ENCODE measurements at regions not wholly inside any gene's neighbourhood (a gene's known extent, or its start where the extent isn't known, plus 50 kb on each side); places are given as distances from the start of the nearest gene placed in this dataset.
A peak's percentile ranks its signal among the peaks of the same experiment; 100 is the strongest.

- DNase-seq (ENCODE audit: extremely low read depth in 1 of 4, low spot score in 3 of 4): no peak
- in situ Hi-C loops (cut with MboI): no loop called here
- no peak overlapping the region for H3K4me2 ChIP-seq (ENCODE audit: insufficient read depth, low read length)
- H3K4me1 ChIP-seq (replicated peaks in 1 of 2; ENCODE audit: control insufficient read depth in 2 of 2, insufficient read depth in 2 of 2, low read length in 2 of 2): no peaks in the 10 kb centered on the region
- H3K9me1 ChIP-seq (ENCODE audit: control insufficient read depth, insufficient read depth, low read length): no peaks in the 10 kb centered on the region
- ChIA-PET CTCF (ENCODE audit: low intra/inter-chr PET ratio) (no interaction called here), POLR2A (no interaction called here)
- H3K27ac ChIP-seq (ENCODE audit: extremely low read depth, low read depth, low read length): no peak overlapping the region
- H3K9ac ChIP-seq (ENCODE audit: insufficient read depth in 1 of 2, low read depth in 2 of 2, low read length in 2 of 2): no peak overlapping the region
- H3K27me3 ChIP-seq (ENCODE audit: control insufficient read depth in 2 of 2, insufficient read depth in 2 of 2, low read length in 2 of 2): no peaks in the 10 kb centered on the region
- BruUV-seq (replicated peaks): no TSS peak
- H2AFZ ChIP-seq (ENCODE audit: low read depth, low read length): no peak overlapping the region
- WGBS (ENCODE audit: insufficient coverage, low coverage, missing lambda C conversion rate): 0% methylated on average over 2 of the region's 2 CpGs
- TF ChIP-seq ZNF324 (CRISPR knock-in tag; IDR thresholded peaks at IDR 0.05): no peak
- H3K79me2 ChIP-seq (ENCODE audit: control insufficient read depth, insufficient read depth, low read length): no peaks in the 10 kb centered on the region
- no peak for FAIRE-seq
- no peaks in the 10 kb centered on the region for H3K36me3 ChIP-seq (ENCODE audit: control insufficient read depth, insufficient read depth, low read length)
- no peaks in the 10 kb centered on the region for H3K9me3 ChIP-seq (replicated peaks; ENCODE audit: control insufficient read depth, insufficient read depth, low read depth, low read length)
- H4K20me1 ChIP-seq (replicated peaks; ENCODE audit: control insufficient read depth, insufficient read depth, low read length): no peaks in the 10 kb centered on the region
- intact Hi-C loops (cut with micrococcal nuclease): no loop called here
- no peak for ATAC-seq
- no peak overlapping the region for H3K4me3 ChIP-seq
These were observed 282.4 kb upstream of the HSF2 start for GRCh38 chr6:122116835-122117627.

- WGBS (ENCODE audit: insufficient coverage, low coverage, missing lambda C conversion rate): 0% methylated on average over 1 of the region's 1 CpG
- intact Hi-C loops (cut with micrococcal nuclease): no loop called here
- CTCF ChIA-PET (ENCODE audit: low intra/inter-chr PET ratio): no interaction called here
These were observed 280.4 kb upstream of the HSF2 start for GRCh38 chr6:122118945-122119506.

More at GRCh38 chr6:122118945-122119506, 280.4 kb upstream of the HSF2 start:
- Histone ChIP-seq H3K9me1 (ENCODE audit: control insufficient read depth, insufficient read depth, low read length) (no peaks in the 10 kb centered on the region), H3K79me2 (ENCODE audit: control insufficient read depth, insufficient read depth, low read length) (no peaks in the 10 kb centered on the region), H3K4me1 (replicated peaks in 1 of 2; ENCODE audit: control insufficient read depth in 2 of 2, insufficient read depth in 2 of 2, low read length in 2 of 2) (no peaks in the 10 kb centered on the region), H3K9me3 (replicated peaks; ENCODE audit: control insufficient read depth, insufficient read depth, low read depth, low read length) (no peaks in the 10 kb centered on the region), H4K20me1 (replicated peaks; ENCODE audit: control insufficient read depth, insufficient read depth, low read length) (no peaks in the 10 kb centered on the region), H3K4me3 (no peak overlapping the region), H3K27me3 (ENCODE audit: control insufficient read depth in 2 of 2, insufficient read depth in 2 of 2, low read length in 2 of 2) (no peaks in the 10 kb centered on the region), H3K9ac (ENCODE audit: insufficient read depth in 1 of 2, low read depth in 2 of 2, low read length in 2 of 2) (no peak overlapping the region), H3K36me3 (ENCODE audit: control insufficient read depth, insufficient read depth, low read length) (no peaks in the 10 kb centered on the region), H2AFZ (ENCODE audit: low read depth, low read length) (no peak overlapping the region), H3K4me2 (ENCODE audit: insufficient read depth, low read length) (no peak overlapping the region), H3K27ac (ENCODE audit: extremely low read depth, low read depth, low read length) (no peak overlapping the region)
- in situ Hi-C loops (cut with MboI): no loop called here
- POLR2A ChIA-PET: no interaction called here
- TF ChIP-seq TAF1 (IDR thresholded peaks at IDR 0.05; ENCODE audit: control insufficient read depth, extremely low read depth, insufficient read depth, low read length, severe bottlenecking) (no peak), HOXB6 (CRISPR knock-in tag; IDR thresholded peaks at IDR 0.05; ENCODE audit: borderline replicate concordance) (no peak), U2AF1 (optimal IDR thresholded peaks at IDR 0.05; ENCODE audit: low read depth, low read length) (peak; percentile 52), VEZF1 (CRISPR knock-in tag; IDR thresholded peaks at IDR 0.05) (no peak), ZNF57 (CRISPR knock-in tag; IDR thresholded peaks at IDR 0.05) (no peak), ATF7 (IDR thresholded peaks at IDR 0.05) (no peak), GTF2B (IDR thresholded peaks at IDR 0.05; ENCODE audit: extremely low read depth, insufficient read length) (no peak), PCBP2 (IDR thresholded peaks at IDR 0.05; ENCODE audit: low read depth, low read length, poor library complexity, severe bottlenecking) (peak; percentile 66), TFAM (CRISPR knock-in tag; conservative IDR thresholded peaks at IDR 0.05) (no peak), ZNF77 (CRISPR knock-in tag; IDR thresholded peaks at IDR 0.05) (no peak), ZNF584 (CRISPR knock-in tag; IDR thresholded peaks at IDR 0.05; ENCODE audit: low read depth) (no peak)
- FAIRE-seq (no peak), ATAC-seq (no peak), DNase-seq (ENCODE audit: extremely low read depth in 1 of 4, low spot score in 3 of 4) (no peak)
- BruUV-seq (replicated peaks): no TSS peak

All from K562 (cell line).